PC-9 (cell line): ENCODE measurements at regions not wholly inside any gene's neighbourhood (a gene's known extent, or its start where the extent isn't known, plus 50 kb on each side); places are given as distances from the start of the nearest gene placed in this dataset.

Experiments
- EZH2 ChIP-seq: fragments of 200-600 bp; sonication (generic); IDR thresholded peaks from 2 replicates; pipeline ENCODE4 v1.8.0; 2017; ENCODE audit warnings: antibody characterized with exemption, low read depth
- TF ChIP-seq, protein P1 (sequence below): fragments of 200-600 bp; sonication (generic); conservative IDR thresholded peaks from 2 replicates; pipeline ENCODE4 v1.6.1; 2017; ENCODE audit warnings: mixed run types, antibody characterized with exemption, mild to moderate bottlenecking, moderate library complexity

DNA sequence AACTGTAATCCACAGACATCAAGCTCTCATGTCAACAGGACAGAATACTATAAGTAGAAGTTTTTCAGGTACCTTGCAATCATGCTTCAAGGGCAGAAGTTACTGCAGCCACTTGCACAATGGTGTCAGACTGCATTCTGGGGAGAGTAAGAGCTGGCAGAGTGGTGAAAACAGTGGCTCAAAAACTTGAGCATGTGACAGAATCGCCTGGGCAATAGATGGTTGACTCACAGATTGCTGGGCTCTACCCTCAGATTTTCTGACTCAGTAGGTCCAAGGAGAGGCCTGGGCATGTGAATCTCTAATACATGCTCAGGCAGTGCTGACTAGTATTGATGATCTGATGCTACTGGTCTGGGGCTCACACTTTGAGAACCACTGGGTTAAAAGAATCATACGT lies 187.8 kb downstream of the TBX5 start:
- TF ChIP-seq, protein P1, sequence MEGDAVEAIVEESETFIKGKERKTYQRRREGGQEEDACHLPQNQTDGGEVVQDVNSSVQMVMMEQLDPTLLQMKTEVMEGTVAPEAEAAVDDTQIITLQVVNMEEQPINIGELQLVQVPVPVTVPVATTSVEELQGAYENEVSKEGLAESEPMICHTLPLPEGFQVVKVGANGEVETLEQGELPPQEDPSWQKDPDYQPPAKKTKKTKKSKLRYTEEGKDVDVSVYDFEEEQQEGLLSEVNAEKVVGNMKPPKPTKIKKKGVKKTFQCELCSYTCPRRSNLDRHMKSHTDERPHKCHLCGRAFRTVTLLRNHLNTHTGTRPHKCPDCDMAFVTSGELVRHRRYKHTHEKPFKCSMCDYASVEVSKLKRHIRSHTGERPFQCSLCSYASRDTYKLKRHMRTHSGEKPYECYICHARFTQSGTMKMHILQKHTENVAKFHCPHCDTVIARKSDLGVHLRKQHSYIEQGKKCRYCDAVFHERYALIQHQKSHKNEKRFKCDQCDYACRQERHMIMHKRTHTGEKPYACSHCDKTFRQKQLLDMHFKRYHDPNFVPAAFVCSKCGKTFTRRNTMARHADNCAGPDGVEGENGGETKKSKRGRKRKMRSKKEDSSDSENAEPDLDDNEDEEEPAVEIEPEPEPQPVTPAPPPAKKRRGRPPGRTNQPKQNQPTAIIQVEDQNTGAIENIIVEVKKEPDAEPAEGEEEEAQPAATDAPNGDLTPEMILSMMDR: no peak
- no peak for TF ChIP-seq EZH2
